Stomach (tissue), 4 donors: ENCODE measurements at regions not wholly inside any gene's neighbourhood (a gene's known extent, or its start where the extent isn't known, plus 50 kb on each side); places are given as distances from the start of the nearest gene placed in this dataset.
"Not testable (repeated sequence)": the region's sequence is repeated elsewhere in the genome, so short reads cannot be mapped to it uniquely, and the experiment has no call there.

Experiments
- EP300 ChIP-seq: sonication (generic); formaldehyde crosslinking; IDR thresholded peaks from one replicate; pipeline ENCODE4 v1.6.1; 2017; ENCODE audit warnings: antibody characterized with exemption
- POLR2A ChIP-seq, 4 donors: fragments of 450-650 bp; IDR thresholded peaks; one replicate each; pipeline ENCODE4 v1.6.1; 2016; ENCODE audit warnings: antibody characterized with exemption in 4 of 4, control low read depth in 2 of 4, mild to moderate bottlenecking in 1 of 4, moderate library complexity in 1 of 4
- POLR2AphosphoS5 ChIP-seq, 3 donors: sonication (generic); formaldehyde crosslinking; IDR thresholded peaks; one replicate each; pipeline ENCODE4 v1.6.1; 2016; ENCODE audit warnings: antibody characterized with exemption in 3 of 3
- TF ChIP-seq, protein P1 (sequence below), 7 experiments: fragments of 450-650 bp in 4 of 7; fragments of 200-600 bp in 3 of 7; sonication (generic) in 3 of 7; IDR thresholded peaks; one replicate each; pipeline ENCODE4 v1.5.1; 2016 to 2019; ENCODE audit warnings: antibody characterized with exemption in 7 of 7, control low read depth in 2 of 7, mild to moderate bottlenecking in 1 of 7

DNA sequence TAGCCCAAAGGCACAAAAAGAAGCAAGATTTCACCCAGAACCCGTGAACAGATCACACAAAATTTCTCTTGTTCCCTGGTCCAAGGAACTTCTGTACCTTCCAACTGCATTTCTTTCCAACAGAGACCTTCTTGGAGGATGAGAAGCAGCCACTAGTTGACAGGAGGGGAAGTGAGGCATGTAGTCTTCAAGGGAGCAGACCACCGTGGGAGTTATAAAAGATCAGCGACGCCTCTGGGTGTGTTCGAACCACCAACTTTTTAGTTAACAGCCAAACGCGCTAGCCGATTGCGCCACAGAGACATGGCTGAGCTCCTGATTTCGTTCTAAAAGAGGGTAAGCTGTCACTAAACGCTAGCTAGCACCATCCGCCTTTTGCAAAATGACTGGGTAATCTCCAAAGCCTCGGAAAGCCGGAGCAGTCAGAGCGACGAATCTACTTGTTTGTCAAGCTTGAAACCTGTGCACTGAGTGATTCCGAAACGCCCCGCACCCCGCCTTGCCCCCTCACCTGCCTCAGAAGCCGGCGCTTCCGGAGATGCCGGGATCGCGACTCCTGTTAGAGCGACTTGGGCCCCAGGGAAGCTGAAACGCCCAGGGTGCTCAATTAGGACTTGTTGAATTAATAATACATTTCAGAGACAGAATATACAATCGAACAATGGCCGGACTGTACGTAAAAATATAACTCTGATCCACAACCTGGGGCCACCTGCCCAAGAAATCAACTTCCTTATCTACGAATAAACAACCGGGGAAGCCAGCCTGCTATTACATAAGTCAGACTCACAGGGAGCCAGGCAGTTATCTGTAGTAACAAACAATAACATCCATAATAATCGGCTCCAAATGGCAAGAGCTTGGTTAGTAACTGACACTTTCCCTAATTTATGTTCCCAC, 140.1 kb downstream of the FAM72C start:
- TF ChIP-seq, protein P1, sequence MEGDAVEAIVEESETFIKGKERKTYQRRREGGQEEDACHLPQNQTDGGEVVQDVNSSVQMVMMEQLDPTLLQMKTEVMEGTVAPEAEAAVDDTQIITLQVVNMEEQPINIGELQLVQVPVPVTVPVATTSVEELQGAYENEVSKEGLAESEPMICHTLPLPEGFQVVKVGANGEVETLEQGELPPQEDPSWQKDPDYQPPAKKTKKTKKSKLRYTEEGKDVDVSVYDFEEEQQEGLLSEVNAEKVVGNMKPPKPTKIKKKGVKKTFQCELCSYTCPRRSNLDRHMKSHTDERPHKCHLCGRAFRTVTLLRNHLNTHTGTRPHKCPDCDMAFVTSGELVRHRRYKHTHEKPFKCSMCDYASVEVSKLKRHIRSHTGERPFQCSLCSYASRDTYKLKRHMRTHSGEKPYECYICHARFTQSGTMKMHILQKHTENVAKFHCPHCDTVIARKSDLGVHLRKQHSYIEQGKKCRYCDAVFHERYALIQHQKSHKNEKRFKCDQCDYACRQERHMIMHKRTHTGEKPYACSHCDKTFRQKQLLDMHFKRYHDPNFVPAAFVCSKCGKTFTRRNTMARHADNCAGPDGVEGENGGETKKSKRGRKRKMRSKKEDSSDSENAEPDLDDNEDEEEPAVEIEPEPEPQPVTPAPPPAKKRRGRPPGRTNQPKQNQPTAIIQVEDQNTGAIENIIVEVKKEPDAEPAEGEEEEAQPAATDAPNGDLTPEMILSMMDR (IDR thresholded peaks at IDR 0.05): not testable (repeated sequence)
- not testable (repeated sequence) for TF ChIP-seq EP300; POLR2AphosphoS5 (IDR thresholded peaks at IDR 0.05); POLR2A (IDR thresholded peaks at IDR 0.05)
